SK-N-SH (cell line): ENCODE measurements at regions not wholly inside any gene's neighbourhood (a gene's known extent, or its start where the extent isn't known, plus 50 kb on each side); places are given as distances from the start of the nearest gene placed in this dataset.
"Not testable (repeated sequence)": the region's sequence is repeated elsewhere in the genome, so short reads cannot be mapped to it uniquely, and the experiment has no call there.

Source experiments
- CTCF ChIA-PET: fragments of 300-600, 350-600 bp; formaldehyde crosslinking; extraction: SDS; loops from one replicate; lab custom pipeline; 2021; lab: Yijun Ruan, JAX
- POLR2A ChIA-PET: fragments of 350-600 bp; sonication (Branson Sonifier 250); formaldehyde crosslinking; extraction: SDS; loops from one replicate; lab custom pipeline; 2020; ENCODE audit warnings: antibody characterized with exemption, inconsistent platforms; lab: Yijun Ruan, JAX
- DNase-seq: peaks from one replicate; pipeline ENCODE4 v3.0.0; 2012
- H2AFZ ChIP-seq: fragments of 200-600 bp; sonication (generic); 2 replicates; pipeline ENCODE4 v1.8.1; 2016; ENCODE audit warnings: antibody characterized with exemption, mild to moderate bottlenecking, low read depth
- H3F3A ChIP-seq: fragments of 200-600 bp; sonication (generic); replicated peaks from 2 replicates; pipeline ENCODE3; 2016; ENCODE audit warnings: antibody characterized with exemption, mild to moderate bottlenecking; ENCODE audit not compliant: insufficient read depth
- H3K27ac ChIP-seq, 2 experiments: fragments of 200-500 bp in 1 of 2; fragments of 200-600 bp in 1 of 2; sonication (Bioruptor generic) in 1 of 2; sonication (generic), shearing (Covaris generic) in 1 of 2; 2 replicates each; pipeline versions ENCODE4 v1.5.1 to v1.6.1; 2014 to 2016; ENCODE audit warnings: low read depth in 2 of 2, inconsistent platforms in 1 of 2, low read length in 1 of 2, mild to moderate bottlenecking in 1 of 2, mixed read lengths in 1 of 2
- H3K27me3 ChIP-seq: fragments of 200-600 bp; sonication (generic), shearing (Covaris generic); 2 replicates; pipeline ENCODE4 v1.6.1; 2016; ENCODE audit warnings: mixed run types; ENCODE audit not compliant: insufficient read depth
- H3K36me3 ChIP-seq, 2 experiments: fragments of 200-500 bp in 1 of 2; fragments of 200-600 bp in 1 of 2; sonication (Bioruptor generic) in 1 of 2; sonication (generic) in 1 of 2; replicated peaks in 1 of 2; 2 replicates each; pipeline versions ENCODE3 to v1.5.1; 2014 to 2016; ENCODE audit warnings: low read length in 1 of 2, mild to moderate bottlenecking in 1 of 2; ENCODE audit not compliant: insufficient read depth in 2 of 2, control insufficient read depth in 1 of 2
- H3K4me1 ChIP-seq, 2 experiments: fragments of 200-500 bp in 1 of 2; fragments of 200-600 bp in 1 of 2; sonication (Bioruptor generic) in 1 of 2; sonication (generic), shearing (Covaris generic) in 1 of 2; 2 replicates each; pipeline versions ENCODE4 v1.5.1 to v1.6.1; 2014 to 2016; ENCODE audit warnings: low read depth in 1 of 2, low read length in 1 of 2, mixed run types in 1 of 2; ENCODE audit not compliant: insufficient read depth in 2 of 2, control insufficient read depth in 1 of 2
- H3K4me2 ChIP-seq: fragments of 200-600 bp; sonication (generic), shearing (Covaris generic); 2 replicates; pipeline ENCODE4 v1.6.1; 2017; ENCODE audit warnings: mixed run types
- H3K4me3 ChIP-seq, 2 experiments: fragments of 200-500 bp in 1 of 2; fragments of 200-600 bp in 1 of 2; sonication (Bioruptor generic) in 1 of 2; sonication (generic), shearing (Covaris generic) in 1 of 2; 2 replicates each; pipeline versions ENCODE4 v1.5.1 to v1.8.1; 2014 to 2016; ENCODE audit warnings: low read depth in 2 of 2, inconsistent platforms in 1 of 2, low read length in 1 of 2, mild to moderate bottlenecking in 1 of 2, mixed read lengths in 1 of 2, moderate library complexity in 1 of 2
- H3K79me2 ChIP-seq: fragments of 200-600 bp; sonication (generic); 2 replicates; pipeline ENCODE4 v1.8.1; 2017; ENCODE audit warnings: mild to moderate bottlenecking; ENCODE audit not compliant: insufficient read depth
- H3K9ac ChIP-seq: fragments of 200-600 bp; sonication (generic); 2 replicates; pipeline ENCODE4 v1.6.1; 2017; ENCODE audit warnings: mixed run types
- H3K9me2 ChIP-seq: fragments of 200-600 bp; sonication (generic); 2 replicates; pipeline ENCODE4 v1.6.1; 2017; ENCODE audit warnings: mixed run types
- H3K9me3 ChIP-seq: fragments of 200-600 bp; sonication (generic); 2 replicates; pipeline ENCODE4 v1.6.1; 2017; ENCODE audit warnings: mixed run types, mild to moderate bottlenecking, moderate library complexity
- H4K20me1 ChIP-seq: fragments of 200-600 bp; sonication (generic); 2 replicates; pipeline ENCODE4 v1.6.1; 2017; ENCODE audit warnings: mild to moderate bottlenecking, mixed run types; ENCODE audit not compliant: insufficient read depth
- GABPA ChIP-seq: IDR thresholded peaks from 2 replicates; pipeline ENCODE4 v1.4.0; 2012; ENCODE audit warnings: low read depth, mild to moderate bottlenecking
- REST ChIP-seq: IDR thresholded peaks from 2 replicates; pipeline ENCODE4 v1.6.1; 2012; ENCODE audit warnings: mild to moderate bottlenecking, low read depth, low read length, moderate library complexity
- RFX5 ChIP-seq: IDR thresholded peaks from 2 replicates; pipeline ENCODE4 v1.6.1; 2012; ENCODE audit warnings: mild to moderate bottlenecking, improper control_type of control experiment, low read length
- RXRA ChIP-seq: IDR thresholded peaks from 2 replicates; pipeline ENCODE4 v1.4.0; 2012; ENCODE audit warnings: low read depth, mild to moderate bottlenecking, borderline replicate concordance
- SMC3 ChIP-seq: IDR thresholded peaks from 2 replicates; pipeline ENCODE4 v1.6.1; 2012; ENCODE audit warnings: low read depth, low read length, improper control_type of control experiment
- TAF1 ChIP-seq: IDR thresholded peaks from 2 replicates; pipeline ENCODE4 v1.6.1; 2012; ENCODE audit warnings: low read depth, mild to moderate bottlenecking, low read length, moderate library complexity, borderline replicate concordance
- TEAD4 ChIP-seq: IDR thresholded peaks from 2 replicates; pipeline ENCODE4 v1.4.0; 2012; ENCODE audit warnings: mild to moderate bottlenecking, borderline replicate concordance; ENCODE audit not compliant: insufficient read depth
- WGBS: methylation state at CpG from one replicate; pipeline ENCODE4 v1.1.6; 2017; ENCODE audit warnings: low lambda C conversion rate; 5-methylcytosine and 5-hydroxymethylcytosine counted together
- TF ChIP-seq, protein P1 (sequence below): IDR thresholded peaks from 2 replicates; pipeline ENCODE4; 2012
- TF ChIP-seq, protein P2 (sequence below): fragments of 200-600 bp; sonication (generic); IDR thresholded peaks from 2 replicates; pipeline ENCODE4 v1.6.1; 2017; ENCODE audit warnings: antibody characterized with exemption, mild to moderate bottlenecking, moderate library complexity

- TF ChIP-seq, protein P1, sequence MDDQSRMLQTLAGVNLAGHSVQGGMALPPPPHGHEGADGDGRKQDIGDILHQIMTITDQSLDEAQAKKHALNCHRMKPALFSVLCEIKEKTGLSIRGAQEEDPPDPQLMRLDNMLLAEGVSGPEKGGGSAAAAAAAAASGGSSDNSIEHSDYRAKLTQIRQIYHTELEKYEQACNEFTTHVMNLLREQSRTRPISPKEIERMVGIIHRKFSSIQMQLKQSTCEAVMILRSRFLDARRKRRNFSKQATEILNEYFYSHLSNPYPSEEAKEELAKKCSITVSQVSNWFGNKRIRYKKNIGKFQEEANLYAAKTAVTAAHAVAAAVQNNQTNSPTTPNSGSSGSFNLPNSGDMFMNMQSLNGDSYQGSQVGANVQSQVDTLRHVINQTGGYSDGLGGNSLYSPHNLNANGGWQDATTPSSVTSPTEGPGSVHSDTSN = no peak
- TF ChIP-seq TEAD4 = no peak
- TF ChIP-seq TAF1 = no peak
- no peak for TF ChIP-seq GABPA
- TF ChIP-seq SMC3 = no peak
These were observed 272.7 kb upstream of the MBL2 start (continued) for GRCh38 chr10:53045315-53045714.

- H3K4me3 ChIP-seq, H3K27ac ChIP-seq, H3K27me3 ChIP-seq, H3K4me2 ChIP-seq, H2AFZ ChIP-seq, H4K20me1 ChIP-seq, H3K9me2 ChIP-seq, H3F3A ChIP-seq, H3K9ac ChIP-seq, H3K79me2 ChIP-seq, H3K36me3 ChIP-seq, H3K9me3 ChIP-seq, DNase-seq, H3K4me1 ChIP-seq, POLR2A ChIA-PET: not testable (repeated sequence)
- CTCF ChIA-PET = interaction anchor here (1.0 kb wide), 1 partner anchor 12 kb away, joined by 4 read pairs; no protein-coding TSS in a partner anchor
- WGBS = 71% methylated on average over 5 of the region's 5 CpGs
These were observed 263.2 kb upstream of the MBL2 start for GRCh38 chr10:53035823-53036222.

GRCh38 chr10:53033396-53033795 is 260.8 kb upstream of the MBL2 start:
- Histone ChIP-seq H4K20me1 (no peaks in the 10 kb centered on the region), H3K9me2 (no peaks in the 10 kb centered on the region), H3K36me3 (no peaks in the 10 kb centered on the region), H3K9me3 (no peaks in the 10 kb centered on the region), H3K4me3 (no peak overlapping the region), H3K27me3 (no peaks in the 10 kb centered on the region), H3K27ac (no peak overlapping the region), H2AFZ (0 out of 2 replicates have a peak overlapping the region, but pooled peaks have one; percentile 49)
- CTCF ChIA-PET = no interaction called here
- 31% methylated on average over 2 of the region's 2 CpGs for WGBS
- no peak for DNase-seq
- POLR2A ChIA-PET = no interaction called here
- TF ChIP-seq RXRA (no peak), REST (no peak), RFX5 (no peak), TEAD4 (no peak)
- TF ChIP-seq, protein P2, sequence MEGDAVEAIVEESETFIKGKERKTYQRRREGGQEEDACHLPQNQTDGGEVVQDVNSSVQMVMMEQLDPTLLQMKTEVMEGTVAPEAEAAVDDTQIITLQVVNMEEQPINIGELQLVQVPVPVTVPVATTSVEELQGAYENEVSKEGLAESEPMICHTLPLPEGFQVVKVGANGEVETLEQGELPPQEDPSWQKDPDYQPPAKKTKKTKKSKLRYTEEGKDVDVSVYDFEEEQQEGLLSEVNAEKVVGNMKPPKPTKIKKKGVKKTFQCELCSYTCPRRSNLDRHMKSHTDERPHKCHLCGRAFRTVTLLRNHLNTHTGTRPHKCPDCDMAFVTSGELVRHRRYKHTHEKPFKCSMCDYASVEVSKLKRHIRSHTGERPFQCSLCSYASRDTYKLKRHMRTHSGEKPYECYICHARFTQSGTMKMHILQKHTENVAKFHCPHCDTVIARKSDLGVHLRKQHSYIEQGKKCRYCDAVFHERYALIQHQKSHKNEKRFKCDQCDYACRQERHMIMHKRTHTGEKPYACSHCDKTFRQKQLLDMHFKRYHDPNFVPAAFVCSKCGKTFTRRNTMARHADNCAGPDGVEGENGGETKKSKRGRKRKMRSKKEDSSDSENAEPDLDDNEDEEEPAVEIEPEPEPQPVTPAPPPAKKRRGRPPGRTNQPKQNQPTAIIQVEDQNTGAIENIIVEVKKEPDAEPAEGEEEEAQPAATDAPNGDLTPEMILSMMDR = no peak
- TF ChIP-seq, all 33 proteins: peak for 0
- H3K4me2 ChIP-seq = no peak overlapping the region
- H3F3A ChIP-seq = peaks cover 8% of the 10 kb centered on the region
- no peaks in the 10 kb centered on the region for H3K79me2 ChIP-seq
- no peak overlapping the region for H3K9ac ChIP-seq
- H3K4me1 ChIP-seq = peaks cover 0 to 9% of the 10 kb centered on the region in 2 experiments; a peak in 1 of 4 replicates
